Progenitor cell of endocrine pancreas (in vitro differentiated cells): ENCODE measurements at regions not wholly inside any gene's neighbourhood (a gene's known extent, or its start where the extent isn't known, plus 50 kb on each side); places are given as distances from the start of the nearest gene placed in this dataset.
A peak's percentile ranks its signal among the peaks of the same experiment; 100 is the strongest.

Experiments
- DNase-seq: peaks from one replicate; pipeline ENCODE4 v3.0.0; 2021; ENCODE audit warnings: low spot score; ENCODE audit not compliant: unreplicated experiment
- H3K27ac Mint-ChIP-seq: 2 replicates; pipeline ENCODE4 v1.8.0; 2021; ENCODE audit warnings: mild to moderate bottlenecking, moderate library complexity, mixed read lengths
- H3K27me3 Mint-ChIP-seq: 2 replicates; pipeline ENCODE4 v1.8.0; 2021; ENCODE audit warnings: mixed read lengths
- H3K36me3 Mint-ChIP-seq: 2 replicates; pipeline ENCODE4 v1.8.0; 2022; ENCODE audit warnings: mixed read lengths; ENCODE audit not compliant: insufficient read depth
- H3K4me1 Mint-ChIP-seq: 2 replicates; pipeline ENCODE4 v1.8.0; 2021; ENCODE audit warnings: low read depth, mixed read lengths
- H3K4me3 Mint-ChIP-seq: 2 replicates; pipeline ENCODE4 v1.8.0; 2021; ENCODE audit warnings: low read depth, mild to moderate bottlenecking, moderate library complexity, mixed read lengths
- H3K9me3 Mint-ChIP-seq: 2 replicates; pipeline ENCODE4 v1.8.0; 2021; ENCODE audit warnings: low read depth, mixed read lengths
- TF ChIP-seq, protein P1 (sequence below): fragments of 200-600 bp; sonication (generic); IDR thresholded peaks from one replicate; pipeline ENCODE4 v1.5.0; 2021; ENCODE audit warnings: antibody characterized with exemption, mild to moderate bottlenecking; ENCODE audit not compliant: unreplicated experiment

DNA sequence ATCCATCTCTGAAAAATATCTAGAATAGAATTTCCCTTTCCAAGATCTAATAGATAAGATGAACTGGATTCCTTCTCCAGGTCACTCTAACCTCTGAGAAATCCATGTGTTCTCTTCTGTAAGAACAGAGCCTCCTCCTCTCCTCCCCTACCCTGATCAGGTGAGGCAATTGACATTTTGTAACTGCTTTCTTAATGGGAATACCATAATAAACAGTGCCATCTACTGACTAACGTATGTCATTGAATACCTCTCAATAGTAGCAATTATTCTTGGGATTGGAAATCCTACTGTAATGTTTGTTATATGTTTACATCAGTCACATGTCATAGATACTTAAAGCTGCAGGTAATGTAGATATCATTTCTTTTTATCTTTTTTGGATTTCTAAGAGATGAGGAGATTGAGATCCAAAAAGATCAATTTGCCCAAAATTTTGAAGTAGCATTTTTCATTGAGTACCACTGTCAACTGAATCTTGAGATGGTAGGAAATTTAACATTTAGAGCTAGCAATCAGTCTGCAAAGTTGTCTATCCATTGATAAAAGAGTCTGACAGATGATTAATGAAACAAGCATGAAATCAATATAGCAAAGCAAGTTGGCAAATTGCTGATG, 365.8 kb upstream of the HSF2 start:
- no peak for DNase-seq
- no peaks in the 10 kb centered on the region for H3K27me3 Mint-ChIP-seq
- peaks cover 8% of the 10 kb centered on the region for H3K4me1 Mint-ChIP-seq
- H3K36me3 Mint-ChIP-seq = no peaks in the 10 kb centered on the region
- TF ChIP-seq, protein P1, sequence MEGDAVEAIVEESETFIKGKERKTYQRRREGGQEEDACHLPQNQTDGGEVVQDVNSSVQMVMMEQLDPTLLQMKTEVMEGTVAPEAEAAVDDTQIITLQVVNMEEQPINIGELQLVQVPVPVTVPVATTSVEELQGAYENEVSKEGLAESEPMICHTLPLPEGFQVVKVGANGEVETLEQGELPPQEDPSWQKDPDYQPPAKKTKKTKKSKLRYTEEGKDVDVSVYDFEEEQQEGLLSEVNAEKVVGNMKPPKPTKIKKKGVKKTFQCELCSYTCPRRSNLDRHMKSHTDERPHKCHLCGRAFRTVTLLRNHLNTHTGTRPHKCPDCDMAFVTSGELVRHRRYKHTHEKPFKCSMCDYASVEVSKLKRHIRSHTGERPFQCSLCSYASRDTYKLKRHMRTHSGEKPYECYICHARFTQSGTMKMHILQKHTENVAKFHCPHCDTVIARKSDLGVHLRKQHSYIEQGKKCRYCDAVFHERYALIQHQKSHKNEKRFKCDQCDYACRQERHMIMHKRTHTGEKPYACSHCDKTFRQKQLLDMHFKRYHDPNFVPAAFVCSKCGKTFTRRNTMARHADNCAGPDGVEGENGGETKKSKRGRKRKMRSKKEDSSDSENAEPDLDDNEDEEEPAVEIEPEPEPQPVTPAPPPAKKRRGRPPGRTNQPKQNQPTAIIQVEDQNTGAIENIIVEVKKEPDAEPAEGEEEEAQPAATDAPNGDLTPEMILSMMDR = peak; percentile 73
- no peak overlapping the region for H3K4me3 Mint-ChIP-seq
- no peak overlapping the region for H3K27ac Mint-ChIP-seq
- H3K9me3 Mint-ChIP-seq = no peaks in the 10 kb centered on the region

GRCh38 chr6:122035173-122035572, 364.3 kb upstream of the HSF2 start:
- no peak overlapping the region for H3K4me3 Mint-ChIP-seq
- no peak overlapping the region for H3K27ac Mint-ChIP-seq
- no peaks in the 10 kb centered on the region for H3K36me3 Mint-ChIP-seq
- H3K9me3 Mint-ChIP-seq = no peaks in the 10 kb centered on the region
- no peak for DNase-seq
- H3K4me1 Mint-ChIP-seq = no peaks in the 10 kb centered on the region
- TF ChIP-seq, protein P1 = no peak
- H3K27me3 Mint-ChIP-seq = no peaks in the 10 kb centered on the region

DNA sequence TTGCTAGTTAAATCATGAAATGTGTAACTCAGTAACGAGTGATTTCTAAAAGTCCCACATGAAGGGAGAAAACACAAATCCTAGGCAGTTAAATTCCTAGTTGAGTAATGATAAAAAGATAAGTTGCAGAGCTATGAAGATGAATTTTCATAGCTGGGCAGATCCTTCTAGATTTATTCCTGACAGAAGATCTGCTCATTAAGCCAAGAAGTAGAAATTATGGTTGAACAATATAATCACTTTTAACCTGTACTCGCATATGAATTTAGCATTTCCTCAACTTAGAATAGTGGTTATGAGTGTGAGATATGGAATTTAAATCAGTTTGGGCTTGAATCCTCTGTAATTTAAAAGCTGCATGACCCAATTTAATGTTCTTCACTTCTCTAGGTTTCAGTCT, 359.2 kb upstream of the HSF2 start:
- Mint-ChIP-seq H3K9me3 (no peaks in the 10 kb centered on the region), H3K4me1 (no peaks in the 10 kb centered on the region), H3K4me3 (no peak overlapping the region), H3K27me3 (no peaks in the 10 kb centered on the region), H3K27ac (no peak overlapping the region), H3K36me3 (no peaks in the 10 kb centered on the region)
- TF ChIP-seq, protein P1 = no peak
- no peak for DNase-seq

GRCh38 chr6:122042380-122042779, 357.1 kb upstream of the HSF2 start:
- no peaks in the 10 kb centered on the region for H3K9me3 Mint-ChIP-seq
- TF ChIP-seq, protein P1 = no peak
- DNase-seq = no peak
- no peaks in the 10 kb centered on the region for H3K36me3 Mint-ChIP-seq
- no peaks in the 10 kb centered on the region for H3K27me3 Mint-ChIP-seq
- no peak overlapping the region for H3K27ac Mint-ChIP-seq
- no peaks in the 10 kb centered on the region for H3K4me1 Mint-ChIP-seq
- no peak overlapping the region for H3K4me3 Mint-ChIP-seq

DNA sequence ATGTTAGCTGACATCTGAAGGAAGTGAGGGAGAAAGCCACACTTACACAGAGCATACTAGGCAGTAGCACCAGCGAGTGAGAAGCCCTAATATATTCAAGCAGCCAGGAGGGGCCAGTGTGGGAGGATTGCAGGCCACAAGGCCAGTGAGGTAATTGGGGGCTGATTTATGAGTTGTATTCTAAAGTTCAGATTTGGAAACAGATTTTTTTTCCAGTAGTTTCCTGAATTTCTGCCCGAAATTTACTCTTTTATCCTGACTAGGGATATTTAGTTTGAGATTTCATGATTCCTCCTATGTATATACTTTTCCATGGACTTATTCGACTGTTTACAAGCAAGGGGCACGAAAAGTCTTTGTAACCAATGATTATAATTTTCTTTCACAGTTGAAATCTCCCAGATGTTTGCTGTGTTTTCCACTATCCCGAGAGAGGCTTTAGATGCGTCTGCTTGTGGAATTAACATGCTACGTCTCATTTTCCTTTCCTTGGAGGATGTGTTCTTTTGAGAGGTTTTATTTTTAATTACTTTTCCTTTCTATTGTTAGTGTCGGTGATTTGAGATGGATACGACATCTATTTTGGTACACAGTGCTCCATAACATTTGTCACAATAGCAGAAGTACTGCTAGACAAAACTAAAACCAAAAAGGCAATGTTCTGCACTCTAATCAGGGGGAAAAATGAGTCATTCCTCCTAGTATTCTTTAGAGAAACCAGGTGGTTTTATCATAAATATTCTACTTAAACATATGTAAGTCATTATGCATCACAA, 356.3 kb upstream of the HSF2 start:
- TF ChIP-seq, protein P1 = no peak
- Mint-ChIP-seq H3K9me3 (no peaks in the 10 kb centered on the region), H3K36me3 (no peaks in the 10 kb centered on the region), H3K27ac (no peak overlapping the region), H3K27me3 (no peaks in the 10 kb centered on the region), H3K4me1 (no peaks in the 10 kb centered on the region), H3K4me3 (no peak overlapping the region)
- DNase-seq = no peak
